Tibial nerve (tissue), 4 donors: ENCODE measurements at regions not wholly inside any gene's neighbourhood (a gene's known extent, or its start where the extent isn't known, plus 50 kb on each side); places are given as distances from the start of the nearest gene placed in this dataset.

Experiments
- EP300 ChIP-seq, 2 donors: sonication (generic); formaldehyde crosslinking; IDR thresholded peaks; one replicate each; pipeline ENCODE4 v1.6.1; 2017; ENCODE audit warnings: antibody characterized with exemption in 2 of 2, mild to moderate bottlenecking in 1 of 2
- POLR2A ChIP-seq, 2 donors: fragments of 450-650 bp; IDR thresholded peaks; one replicate each; pipeline ENCODE4 v1.6.1; 2017; ENCODE audit warnings: antibody characterized with exemption in 2 of 2, mild to moderate bottlenecking in 2 of 2, moderate library complexity in 2 of 2
- TF ChIP-seq, protein P1 (sequence below), 5 experiments: fragments of 200-600 bp in 3 of 5; fragments of 450-650 bp in 2 of 5; sonication (generic) in 3 of 5; IDR thresholded peaks; one replicate each; pipeline ENCODE4 v1.5.1; 2016 to 2019; ENCODE audit warnings: antibody characterized with exemption in 5 of 5, mild to moderate bottlenecking in 3 of 5, moderate library complexity in 2 of 5

GRCh38 chr2:30359644-30360167, 87.3 kb upstream of the LCLAT1 start:
- TF ChIP-seq EP300 (IDR thresholded peaks at IDR 0.05) (no peak), POLR2A (IDR thresholded peaks at IDR 0.05) (no peak)
- TF ChIP-seq, protein P1, sequence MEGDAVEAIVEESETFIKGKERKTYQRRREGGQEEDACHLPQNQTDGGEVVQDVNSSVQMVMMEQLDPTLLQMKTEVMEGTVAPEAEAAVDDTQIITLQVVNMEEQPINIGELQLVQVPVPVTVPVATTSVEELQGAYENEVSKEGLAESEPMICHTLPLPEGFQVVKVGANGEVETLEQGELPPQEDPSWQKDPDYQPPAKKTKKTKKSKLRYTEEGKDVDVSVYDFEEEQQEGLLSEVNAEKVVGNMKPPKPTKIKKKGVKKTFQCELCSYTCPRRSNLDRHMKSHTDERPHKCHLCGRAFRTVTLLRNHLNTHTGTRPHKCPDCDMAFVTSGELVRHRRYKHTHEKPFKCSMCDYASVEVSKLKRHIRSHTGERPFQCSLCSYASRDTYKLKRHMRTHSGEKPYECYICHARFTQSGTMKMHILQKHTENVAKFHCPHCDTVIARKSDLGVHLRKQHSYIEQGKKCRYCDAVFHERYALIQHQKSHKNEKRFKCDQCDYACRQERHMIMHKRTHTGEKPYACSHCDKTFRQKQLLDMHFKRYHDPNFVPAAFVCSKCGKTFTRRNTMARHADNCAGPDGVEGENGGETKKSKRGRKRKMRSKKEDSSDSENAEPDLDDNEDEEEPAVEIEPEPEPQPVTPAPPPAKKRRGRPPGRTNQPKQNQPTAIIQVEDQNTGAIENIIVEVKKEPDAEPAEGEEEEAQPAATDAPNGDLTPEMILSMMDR (IDR thresholded peaks at IDR 0.05), result no peak
